GM23338 (cell line): ENCODE measurements at regions not wholly inside any gene's neighbourhood (a gene's known extent, or its start where the extent isn't known, plus 50 kb on each side); places are given as distances from the start of the nearest gene placed in this dataset.

Source experiments
- ATAC-seq: fragments of 200-7000 bp; cut with Tn5 transposase; 3 replicates; pipeline ENCODE4 v1.9.1; 2020
- DNase-seq: peaks from one replicate; pipeline ENCODE4 v3.0.0-alpha.2; 2015; ENCODE audit warnings: low spot score
- H2AFZ ChIP-seq: fragments of 200-600 bp; sonication (generic); 2 replicates; pipeline ENCODE4 v1.8.0; 2016; ENCODE audit warnings: antibody characterized with exemption, mild to moderate bottlenecking, moderate library complexity
- H3F3A ChIP-seq: fragments of 200-600 bp; sonication (generic); replicated peaks from 2 replicates; pipeline ENCODE4 v1.8.0; 2017; ENCODE audit warnings: antibody characterized with exemption, mixed run types, low read depth
- H3K27ac ChIP-seq: fragments of 200-600 bp; sonication (generic); 2 replicates; pipeline ENCODE4 v1.6.1; 2016; ENCODE audit warnings: low read depth
- H3K27me3 ChIP-seq: fragments of 200-600 bp; sonication (generic); 2 replicates; pipeline ENCODE4 v1.8.0; 2016; ENCODE audit warnings: mild to moderate bottlenecking, mixed run types, moderate library complexity; ENCODE audit not compliant: insufficient read depth
- H3K36me3 ChIP-seq: fragments of 200-600 bp; sonication (generic); 2 replicates; pipeline ENCODE4 v1.8.0; 2016; ENCODE audit warnings: mild to moderate bottlenecking; ENCODE audit not compliant: insufficient read depth
- H3K4me1 ChIP-seq: fragments of 200-600 bp; sonication (generic); 2 replicates; pipeline ENCODE4 v1.8.0; 2016; ENCODE audit warnings: mild to moderate bottlenecking, moderate library complexity; ENCODE audit not compliant: insufficient read depth
- H3K4me2 ChIP-seq: fragments of 200-600 bp; sonication (generic); 2 replicates; pipeline ENCODE4 v1.7.1; 2017; ENCODE audit warnings: mixed run types
- H3K4me3 ChIP-seq: fragments of 200-600 bp; sonication (generic); 2 replicates; pipeline ENCODE4 v1.6.1; 2016; ENCODE audit warnings: mixed run types
- H3K79me2 ChIP-seq: fragments of 200-600 bp; sonication (generic); replicated peaks from 2 replicates; pipeline ENCODE4 v1.8.0; 2017; ENCODE audit warnings: mild to moderate bottlenecking; ENCODE audit not compliant: insufficient read depth
- H3K9me2 ChIP-seq: fragments of 200-600 bp; sonication (generic); 2 replicates; pipeline ENCODE4 v1.8.0; 2017; ENCODE audit not compliant: insufficient read depth
- H4K20me1 ChIP-seq: fragments of 200-600 bp; sonication (generic); replicated peaks from 2 replicates; pipeline ENCODE4 v1.8.0; 2017; ENCODE audit warnings: mild to moderate bottlenecking; ENCODE audit not compliant: insufficient read depth
- H3K27ac Mint-ChIP-seq: 2 replicates; pipeline ENCODE4 v1.8.0; 2020; ENCODE audit warnings: inconsistent platforms, mild to moderate bottlenecking, moderate library complexity, mixed read lengths
- H3K27me3 Mint-ChIP-seq: 3 replicates; pipeline ENCODE4 v1.8.0; 2022; ENCODE audit warnings: low read depth, mild to moderate bottlenecking, moderate library complexity, mixed read lengths, inconsistent platforms; ENCODE audit not compliant: insufficient read depth, poor library complexity
- H3K36me3 Mint-ChIP-seq: 3 replicates; pipeline ENCODE4 v1.8.0; 2021; ENCODE audit warnings: low read depth, mild to moderate bottlenecking, inconsistent platforms, moderate library complexity, mixed read lengths
- H3K4me1 Mint-ChIP-seq: 3 replicates; pipeline ENCODE4 v1.8.0; 2020; ENCODE audit warnings: mild to moderate bottlenecking, inconsistent platforms, mixed read lengths
- H3K4me3 Mint-ChIP-seq: 3 replicates; pipeline ENCODE4 v1.8.0; 2021; ENCODE audit warnings: moderate library complexity, mild to moderate bottlenecking, inconsistent platforms, mixed read lengths
- H3K9me3 Mint-ChIP-seq: 3 replicates; pipeline ENCODE4 v1.8.0; 2020; ENCODE audit warnings: moderate library complexity, mild to moderate bottlenecking, inconsistent platforms, mixed read lengths
- CREB1 ChIP-seq: fragments of 250-450 bp; sonication (Bioruptor Pico); IDR thresholded peaks from 2 replicates; pipeline ENCODE4 v1.5.0; 2020; ENCODE audit warnings: low read depth, mild to moderate bottlenecking, moderate library complexity
- CTCF ChIP-seq, 2 experiments: fragments of 200-600 bp in 1 of 2; sonication (generic) in 1 of 2; conservative IDR thresholded peaks; 2 replicates each; pipeline versions ENCODE4 v1.5.1 to v1.6.1; 2016 to 2017; ENCODE audit warnings: antibody characterized with exemption in 2 of 2, low read depth in 2 of 2, mild to moderate bottlenecking in 2 of 2, moderate library complexity in 1 of 2
- EZH2 ChIP-seq: fragments of 200-600 bp; sonication (generic); IDR thresholded peaks from one replicate; pipeline ENCODE4 v1.8.0; 2017; ENCODE audit warnings: antibody characterized with exemption, mild to moderate bottlenecking, low read depth; ENCODE audit not compliant: unreplicated experiment
- EZH2phosphoT487 ChIP-seq: fragments of 200-600 bp; sonication (generic); IDR thresholded peaks from one replicate; pipeline ENCODE4 v1.8.1; 2018; ENCODE audit warnings: antibody characterized with exemption; ENCODE audit not compliant: unreplicated experiment
- POLR2AphosphoS5 ChIP-seq: IDR thresholded peaks from 2 replicates; pipeline ENCODE4 v1.6.1; 2016; ENCODE audit warnings: antibody characterized with exemption, low read depth
- ZNF114 ChIP-seq: fragments of 250-450 bp; sonication (Bioruptor Pico); IDR thresholded peaks from 2 replicates; pipeline ENCODE4 v1.5.0; 2020; ENCODE audit warnings: mild to moderate bottlenecking, moderate library complexity
- TF ChIP-seq, protein P1 (sequence below): IDR thresholded peaks from 2 replicates; pipeline ENCODE4 v1.6.1; 2016; ENCODE audit warnings: antibody characterized with exemption
- TF ChIP-seq, protein P2 (sequence below): fragments of 250-450 bp; sonication (Bioruptor Pico); IDR thresholded peaks from 2 replicates; pipeline ENCODE4 v1.5.0; 2020; ENCODE audit warnings: mild to moderate bottlenecking, moderate library complexity

GRCh38 chr9:29144476-29144875 lies 1571.2 kb upstream of the C9orf72 start:
- ATAC-seq (no peak), DNase-seq (no peak)
- peaks cover 18% of the 10 kb centered on the region for H3K36me3 Mint-ChIP-seq
- Histone ChIP-seq H3K9me2 (no peaks in the 10 kb centered on the region), H4K20me1 (no peaks in the 10 kb centered on the region), H3K36me3 (no peaks in the 10 kb centered on the region), H3K4me1 (no peaks in the 10 kb centered on the region), H3K27me3 (no peaks in the 10 kb centered on the region), H3K27ac (no peak overlapping the region), H3K4me3 (no peak overlapping the region), H3K79me2 (no peaks in the 10 kb centered on the region), H3F3A (no peaks in the 10 kb centered on the region), H3K4me2 (no peak overlapping the region), H2AFZ (no peak overlapping the region)
- H3K27me3 Mint-ChIP-seq: no peaks in the 10 kb centered on the region
- H3K27ac Mint-ChIP-seq: no peak overlapping the region
- no peaks in the 10 kb centered on the region for H3K4me1 Mint-ChIP-seq
- H3K9me3 Mint-ChIP-seq: 0 out of 3 replicates have a peak, but pooled peaks cover 3% of the 10 kb centered on the region
- TF ChIP-seq CREB1 (no peak), EZH2 (no peak), ZNF114 (CRISPR knock-in tag) (no peak)
- TF ChIP-seq, protein P1, sequence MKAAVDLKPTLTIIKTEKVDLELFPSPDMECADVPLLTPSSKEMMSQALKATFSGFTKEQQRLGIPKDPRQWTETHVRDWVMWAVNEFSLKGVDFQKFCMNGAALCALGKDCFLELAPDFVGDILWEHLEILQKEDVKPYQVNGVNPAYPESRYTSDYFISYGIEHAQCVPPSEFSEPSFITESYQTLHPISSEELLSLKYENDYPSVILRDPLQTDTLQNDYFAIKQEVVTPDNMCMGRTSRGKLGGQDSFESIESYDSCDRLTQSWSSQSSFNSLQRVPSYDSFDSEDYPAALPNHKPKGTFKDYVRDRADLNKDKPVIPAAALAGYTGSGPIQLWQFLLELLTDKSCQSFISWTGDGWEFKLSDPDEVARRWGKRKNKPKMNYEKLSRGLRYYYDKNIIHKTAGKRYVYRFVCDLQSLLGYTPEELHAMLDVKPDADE: no peak
- TF ChIP-seq, protein P2, sequence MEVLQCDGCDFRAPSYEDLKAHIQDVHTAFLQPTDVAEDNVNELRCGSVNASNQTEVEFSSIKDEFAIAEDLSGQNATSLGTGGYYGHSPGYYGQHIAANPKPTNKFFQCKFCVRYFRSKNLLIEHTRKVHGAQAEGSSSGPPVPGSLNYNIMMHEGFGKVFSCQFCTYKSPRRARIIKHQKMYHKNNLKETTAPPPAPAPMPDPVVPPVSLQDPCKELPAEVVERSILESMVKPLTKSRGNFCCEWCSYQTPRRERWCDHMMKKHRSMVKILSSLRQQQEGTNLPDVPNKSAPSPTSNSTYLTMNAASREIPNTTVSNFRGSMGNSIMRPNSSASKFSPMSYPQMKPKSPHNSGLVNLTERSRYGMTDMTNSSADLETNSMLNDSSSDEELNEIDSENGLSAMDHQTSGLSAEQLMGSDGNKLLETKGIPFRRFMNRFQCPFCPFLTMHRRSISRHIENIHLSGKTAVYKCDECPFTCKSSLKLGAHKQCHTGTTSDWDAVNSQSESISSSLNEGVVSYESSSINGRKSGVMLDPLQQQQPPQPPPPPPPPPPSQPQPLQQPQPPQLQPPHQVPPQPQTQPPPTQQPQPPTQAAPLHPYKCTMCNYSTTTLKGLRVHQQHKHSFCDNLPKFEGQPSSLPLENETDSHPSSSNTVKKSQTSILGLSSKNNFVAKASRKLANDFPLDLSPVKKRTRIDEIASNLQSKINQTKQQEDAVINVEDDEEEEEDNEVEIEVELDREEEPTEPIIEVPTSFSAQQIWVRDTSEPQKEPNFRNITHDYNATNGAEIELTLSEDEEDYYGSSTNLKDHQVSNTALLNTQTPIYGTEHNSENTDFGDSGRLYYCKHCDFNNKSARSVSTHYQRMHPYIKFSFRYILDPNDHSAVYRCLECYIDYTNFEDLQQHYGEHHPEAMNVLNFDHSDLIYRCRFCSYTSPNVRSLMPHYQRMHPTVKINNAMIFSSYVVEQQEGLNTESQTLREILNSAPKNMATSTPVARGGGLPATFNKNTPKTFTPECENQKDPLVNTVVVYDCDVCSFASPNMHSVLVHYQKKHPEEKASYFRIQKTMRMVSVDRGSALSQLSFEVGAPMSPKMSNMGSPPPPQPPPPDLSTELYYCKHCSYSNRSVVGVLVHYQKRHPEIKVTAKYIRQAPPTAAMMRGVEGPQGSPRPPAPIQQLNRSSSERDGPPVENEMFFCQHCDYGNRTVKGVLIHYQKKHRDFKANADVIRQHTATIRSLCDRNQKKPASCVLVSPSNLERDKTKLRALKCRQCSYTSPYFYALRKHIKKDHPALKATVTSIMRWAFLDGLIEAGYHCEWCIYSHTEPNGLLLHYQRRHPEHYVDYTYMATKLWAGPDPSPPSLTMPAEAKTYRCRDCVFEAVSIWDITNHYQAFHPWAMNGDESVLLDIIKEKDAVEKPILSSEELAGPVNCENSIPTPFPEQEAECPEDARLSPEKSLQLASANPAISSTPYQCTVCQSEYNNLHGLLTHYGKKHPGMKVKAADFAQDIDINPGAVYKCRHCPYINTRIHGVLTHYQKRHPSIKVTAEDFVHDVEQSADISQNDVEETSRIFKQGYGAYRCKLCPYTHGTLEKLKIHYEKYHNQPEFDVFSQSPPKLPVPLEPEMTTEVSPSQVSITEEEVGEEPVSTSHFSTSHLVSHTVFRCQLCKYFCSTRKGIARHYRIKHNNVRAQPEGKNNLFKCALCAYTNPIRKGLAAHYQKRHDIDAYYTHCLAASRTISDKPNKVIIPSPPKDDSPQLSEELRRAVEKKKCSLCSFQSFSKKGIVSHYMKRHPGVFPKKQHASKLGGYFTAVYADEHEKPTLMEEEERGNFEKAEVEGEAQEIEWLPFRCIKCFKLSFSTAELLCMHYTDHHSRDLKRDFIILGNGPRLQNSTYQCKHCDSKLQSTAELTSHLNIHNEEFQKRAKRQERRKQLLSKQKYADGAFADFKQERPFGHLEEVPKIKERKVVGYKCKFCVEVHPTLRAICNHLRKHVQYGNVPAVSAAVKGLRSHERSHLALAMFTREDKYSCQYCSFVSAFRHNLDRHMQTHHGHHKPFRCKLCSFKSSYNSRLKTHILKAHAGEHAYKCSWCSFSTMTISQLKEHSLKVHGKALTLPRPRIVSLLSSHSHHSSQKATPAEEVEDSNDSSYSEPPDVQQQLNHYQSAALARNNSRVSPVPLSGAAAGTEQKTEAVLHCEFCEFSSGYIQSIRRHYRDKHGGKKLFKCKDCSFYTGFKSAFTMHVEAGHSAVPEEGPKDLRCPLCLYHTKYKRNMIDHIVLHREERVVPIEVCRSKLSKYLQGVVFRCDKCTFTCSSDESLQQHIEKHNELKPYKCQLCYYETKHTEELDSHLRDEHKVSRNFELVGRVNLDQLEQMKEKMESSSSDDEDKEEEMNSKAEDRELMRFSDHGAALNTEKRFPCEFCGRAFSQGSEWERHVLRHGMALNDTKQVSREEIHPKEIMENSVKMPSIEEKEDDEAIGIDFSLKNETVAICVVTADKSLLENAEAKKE (CRISPR knock-in tag): no peak
- H3K4me3 Mint-ChIP-seq: no peak overlapping the region

GRCh38 chr9:29150606-29151005 lies 1577.3 kb upstream of the C9orf72 start:
- H3K4me3 Mint-ChIP-seq: no peak overlapping the region
- DNase-seq: no peak
- no peak overlapping the region for H3K4me2 ChIP-seq
- 0 out of 2 replicates have a peak, but pooled peaks cover 2% of the 10 kb centered on the region for H3K9me2 ChIP-seq
- peaks cover 3% of the 10 kb centered on the region; the same call in 2 of the 3 replicates for H3K36me3 Mint-ChIP-seq
- H3K27ac Mint-ChIP-seq: no peak overlapping the region
- H3F3A ChIP-seq: no peaks in the 10 kb centered on the region
- H3K4me1 Mint-ChIP-seq: no peaks in the 10 kb centered on the region
- no peaks in the 10 kb centered on the region for H3K4me1 ChIP-seq
- no peaks in the 10 kb centered on the region for H3K9me3 Mint-ChIP-seq
- no peak overlapping the region for H3K27ac ChIP-seq
- H2AFZ ChIP-seq: no peak overlapping the region
- no peak overlapping the region for H3K4me3 ChIP-seq
- H3K36me3 ChIP-seq: no peaks in the 10 kb centered on the region
- no peaks in the 10 kb centered on the region for H3K27me3 Mint-ChIP-seq
- H4K20me1 ChIP-seq: no peaks in the 10 kb centered on the region
- no peaks in the 10 kb centered on the region for H3K27me3 ChIP-seq
- no peak for ATAC-seq
- no peaks in the 10 kb centered on the region for H3K79me2 ChIP-seq
- no peak for TF ChIP-seq EZH2phosphoT487
- no peak for TF ChIP-seq CTCF (conservative IDR thresholded peaks at IDR 0.05; ENCODE audit: low read depth in 2 of 2)
- TF ChIP-seq, protein P1: no peak
- TF ChIP-seq POLR2AphosphoS5: no peak
